DMS114 treated with DMSO at 0.1 percent for 48 hours (cell line): ENCODE measurements at regions not wholly inside any gene's neighbourhood (a gene's known extent, or its start where the extent isn't known, plus 50 kb on each side); places are given as distances from the start of the nearest gene placed in this dataset.

Experiments
- DNase-seq: peaks from one replicate; lab custom pipeline; 2025; ENCODE audit not compliant: unreplicated experiment; lab: John Stamatoyannopoulos, UW

GRCh38 chr10:52679117-52679516 lies 93.5 kb downstream of the MBL2 start:
- DNase-seq: no peak

GRCh38 chr10:52682766-52683165 lies 89.8 kb downstream of the MBL2 start:
- no peak for DNase-seq

GRCh38 chr10:52683776-52684175 lies 88.8 kb downstream of the MBL2 start:
- DNase-seq: no peak

GRCh38 chr10:52688899-52689298 lies 83.7 kb downstream of the MBL2 start:
- no peak for DNase-seq

- DNase-seq: no peak
Observed at GRCh38 chr10:52696232-52696631, 76.4 kb downstream of the MBL2 start.

- no peak for DNase-seq
Observed at GRCh38 chr10:52701647-52702046, 70.9 kb downstream of the MBL2 start.

GRCh38 chr10:52703451-52703850 lies 69.1 kb downstream of the MBL2 start:
- DNase-seq: no peak

GRCh38 chr10:52703898-52704297 lies 68.7 kb downstream of the MBL2 start:
- DNase-seq: no peak

- DNase-seq: no peak
Observed at GRCh38 chr10:52706332-52707070, 66.1 kb downstream of the MBL2 start.
